ENCODE measurements at regions not wholly inside any gene's neighbourhood (a gene's known extent, or its start where the extent isn't known, plus 50 kb on each side); places are given as distances from the start of the nearest gene placed in this dataset.

- H3K27ac ChIP-seq, result no peak overlapping the region
- TF ChIP-seq CTCF (IDR thresholded peaks at IDR 0.05), result no peak
- H3K27me3 ChIP-seq, result no peaks in the 10 kb centered on the region
- ATAC-seq (no peak), DNase-seq (no peak), FAIRE-seq (no peak)
- no peaks in the 10 kb centered on the region for H3K4me1 ChIP-seq
- H3K4me3 ChIP-seq, result no peak overlapping the region
- H3K9me3 ChIP-seq, result no peaks in the 10 kb centered on the region
- 81 to 87% methylated on average over 3 of the region's 3 CpGs for WGBS, 2 donors
- H3K36me3 ChIP-seq, result no peaks in the 10 kb centered on the region
- intact Hi-C loops (cut with DNase I), result no loop called here
Observed at GRCh38 chr7:69189406-69189805, 408.9 kb upstream of the AUTS2 start.

- H3K27ac ChIP-seq, result no peak overlapping the region
- ATAC-seq (no peak), FAIRE-seq (no peak), DNase-seq (no peak)
- no peak overlapping the region for H3K4me3 ChIP-seq
- H3K36me3 ChIP-seq, result no peaks in the 10 kb centered on the region
- H3K4me1 ChIP-seq, result no peaks in the 10 kb centered on the region
- H3K27me3 ChIP-seq, result no peaks in the 10 kb centered on the region
- intact Hi-C loops (cut with DNase I), result no loop called here
- WGBS, 2 donors, result 75 to 78% methylated on average over 5 of the region's 5 CpGs
- no peak for TF ChIP-seq CTCF (IDR thresholded peaks at IDR 0.05)
- H3K9me3 ChIP-seq, result no peaks in the 10 kb centered on the region
Observed at GRCh38 chr7:69190025-69190424, 408.2 kb upstream of the AUTS2 start.

DNA sequence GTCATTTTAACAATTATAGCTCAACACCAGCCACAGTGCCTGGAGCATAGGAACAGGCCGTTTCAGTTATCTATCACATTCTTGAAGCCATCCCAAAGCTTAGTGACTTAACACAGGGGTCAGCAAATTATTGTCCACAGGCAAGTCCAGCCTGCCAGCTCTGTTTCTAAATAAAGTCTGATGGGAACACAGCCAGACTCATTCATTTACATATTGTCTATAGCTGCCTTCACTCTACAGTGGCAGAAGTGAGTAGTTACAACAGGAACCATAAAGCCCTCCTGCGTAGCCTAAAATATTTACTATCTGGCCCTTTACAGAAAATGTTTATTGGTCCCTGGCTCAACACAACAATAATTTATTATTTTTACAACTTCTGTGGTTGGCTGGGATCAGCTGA, 407.5 kb upstream of the AUTS2 start:
- no peaks in the 10 kb centered on the region for H3K4me1 ChIP-seq
- H3K36me3 ChIP-seq, result no peaks in the 10 kb centered on the region
- WGBS, 2 donors, result 48 to 53% methylated on average over 2 of the region's 2 CpGs
- H3K9me3 ChIP-seq, result no peaks in the 10 kb centered on the region
- TF ChIP-seq CTCF (IDR thresholded peaks at IDR 0.05), result no peak
- no peak overlapping the region for H3K27ac ChIP-seq
- intact Hi-C loops (cut with DNase I), result no loop called here
- FAIRE-seq, result no peak
- no peak for ATAC-seq
- H3K4me3 ChIP-seq, result no peak overlapping the region
- no peak for DNase-seq
- H3K27me3 ChIP-seq, result no peaks in the 10 kb centered on the region

DNA sequence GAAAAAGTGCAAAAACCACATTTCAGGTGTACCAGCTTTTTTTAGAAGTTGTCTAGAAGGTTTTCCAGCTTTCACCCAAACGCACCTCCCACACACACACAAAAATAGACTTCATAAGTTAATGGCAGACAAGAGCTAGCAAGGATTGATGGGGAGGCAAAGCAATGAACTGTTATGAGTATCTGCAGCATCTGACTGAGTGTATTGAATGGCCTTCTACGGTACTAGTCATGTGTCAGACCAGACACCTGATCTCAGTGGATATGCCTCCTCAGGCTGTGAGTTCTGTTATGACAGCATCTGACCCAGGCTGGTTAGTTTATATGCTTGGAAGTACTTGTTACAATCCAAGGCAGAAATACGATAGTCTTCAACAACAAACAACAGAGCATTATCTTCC, 406.1 kb upstream of the AUTS2 start:
- ATAC-seq (no peak), DNase-seq (no peak), FAIRE-seq (no peak)
- H3K9me3 ChIP-seq, result no peaks in the 10 kb centered on the region
- no peaks in the 10 kb centered on the region for H3K27me3 ChIP-seq
- WGBS, 2 donors, result 56 to 71% methylated on average over 3 of the region's 3 CpGs
- H3K36me3 ChIP-seq, result no peaks in the 10 kb centered on the region
- no peak overlapping the region for H3K27ac ChIP-seq
- no peak for TF ChIP-seq CTCF (IDR thresholded peaks at IDR 0.05)
- intact Hi-C loops (cut with DNase I), result no loop called here
- H3K4me3 ChIP-seq, result no peak overlapping the region
- H3K4me1 ChIP-seq, result no peaks in the 10 kb centered on the region

- TF ChIP-seq CTCF (IDR thresholded peaks at IDR 0.05), result no peak
- Histone ChIP-seq H3K4me3 (no peak overlapping the region), H3K9me3 (no peaks in the 10 kb centered on the region), H3K27me3 (no peaks in the 10 kb centered on the region), H3K27ac (no peak overlapping the region), H3K4me1 (no peaks in the 10 kb centered on the region), H3K36me3 (no peaks in the 10 kb centered on the region)
- ATAC-seq, result no peak
- WGBS, 2 donors, result 72 to 84% methylated on average over 4 of the region's 4 CpGs
- no peak for DNase-seq
- FAIRE-seq, result no peak
- intact Hi-C loops (cut with DNase I), result no loop called here
Observed at GRCh38 chr7:69193061-69193460, 405.2 kb upstream of the AUTS2 start.

All from pancreas (tissue), 10 donors.